Loucy (cell line): ENCODE measurements at regions not wholly inside any gene's neighbourhood (a gene's known extent, or its start where the extent isn't known, plus 50 kb on each side); places are given as distances from the start of the nearest gene placed in this dataset.

Source experiments
- CTCF ChIP-seq: fragments of 200-600 bp; sonication (generic); conservative IDR thresholded peaks from 2 replicates; pipeline ENCODE4 v1.5.1; 2014; ENCODE audit warnings: mild to moderate bottlenecking, antibody characterized with exemption, low read length
- EZH2phosphoT487 ChIP-seq: fragments of 200-600 bp; IDR thresholded peaks from 2 replicates; pipeline ENCODE4 v1.6.1; 2018; ENCODE audit warnings: antibody characterized with exemption, mild to moderate bottlenecking, moderate library complexity, borderline replicate concordance

DNA sequence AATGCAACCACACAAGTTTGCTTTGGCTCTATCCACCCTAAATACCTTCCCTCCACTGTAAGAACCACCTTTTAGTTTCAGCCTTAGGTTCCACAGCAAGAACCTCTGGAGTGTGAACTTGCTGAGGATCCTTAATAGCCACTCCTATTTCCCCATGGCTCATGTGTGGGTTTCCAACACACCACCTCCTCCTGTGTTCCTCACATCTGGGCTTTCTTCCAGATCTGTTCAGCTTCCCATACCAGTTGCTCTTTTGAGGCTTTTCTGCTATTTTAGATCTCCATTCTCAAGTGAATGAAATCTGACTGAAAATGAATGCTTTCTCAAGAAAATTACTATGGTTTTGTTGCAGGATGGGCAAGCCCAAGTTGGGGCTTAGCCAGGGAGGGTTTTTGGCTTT lies 104.8 kb upstream of the MIR17HG start:
- TF ChIP-seq CTCF = no peak
- no peak for TF ChIP-seq EZH2phosphoT487
